CD8-positive, alpha-beta memory T cell (primary cell): ENCODE measurements at regions not wholly inside any gene's neighbourhood (a gene's known extent, or its start where the extent isn't known, plus 50 kb on each side); places are given as distances from the start of the nearest gene placed in this dataset.

Experiments
- CTCF ChIA-PET: fragments of 350-600 bp; sonication (Branson Sonifier 250); formaldehyde crosslinking; loops from one replicate; lab custom pipeline; 2021; ENCODE audit warnings: antibody characterized with exemption; lab: Charles Lee
- POLR2A ChIA-PET: fragments of 350-600 bp; sonication (Branson Sonifier 250); formaldehyde crosslinking; loops from one replicate; lab custom pipeline; 2021; ENCODE audit warnings: antibody characterized with exemption; lab: Charles Lee
- DNase-seq, 5 donors: peaks; one replicate each; pipeline versions ENCODE4 v3.0.0 to v3.0.0-alpha.2; 2020 to 2022; ENCODE audit warnings: mixed read lengths in 1 of 5
- H3K27ac ChIP-seq: one replicate; pipeline ENCODE4 v1.7.0; 2013; ENCODE audit warnings: low read depth, mild to moderate bottlenecking, low read length, moderate library complexity
- H3K27me3 ChIP-seq: 2 replicates; pipeline ENCODE4 v1.7.0; 2013; ENCODE audit warnings: low read length, mild to moderate bottlenecking; ENCODE audit not compliant: insufficient read depth, poor library complexity, severe bottlenecking
- H3K36me3 ChIP-seq: 2 replicates; pipeline ENCODE4 v1.7.0; 2013; ENCODE audit warnings: mild to moderate bottlenecking, low read length, moderate library complexity; ENCODE audit not compliant: insufficient read depth
- H3K4me1 ChIP-seq: 2 replicates; pipeline ENCODE4 v1.7.0; 2013; ENCODE audit warnings: mild to moderate bottlenecking, low read length, moderate library complexity; ENCODE audit not compliant: insufficient read depth
- H3K4me3 ChIP-seq: 2 replicates; pipeline ENCODE4 v1.7.0; 2013; ENCODE audit warnings: mild to moderate bottlenecking, low read length
- H3K9me3 ChIP-seq: 2 replicates; pipeline ENCODE4 v1.7.0; 2013; ENCODE audit warnings: mild to moderate bottlenecking, low read length
- H3K27ac Mint-ChIP-seq, 8 donors: one replicate each; pipeline ENCODE4 v1.8.0; 2020 to 2021; ENCODE audit warnings: mixed read lengths in 8 of 8, mild to moderate bottlenecking in 6 of 8, inconsistent platforms in 3 of 8, moderate library complexity in 3 of 8
- H3K27me3 Mint-ChIP-seq, 2 donors: one replicate each; pipeline ENCODE4 v1.8.0; 2020 to 2021; ENCODE audit warnings: mixed read lengths in 2 of 2, mild to moderate bottlenecking in 1 of 2, moderate library complexity in 1 of 2
- H3K36me3 Mint-ChIP-seq, 3 donors: one replicate each; pipeline ENCODE4 v1.8.0; 2020 to 2021; ENCODE audit warnings: mixed read lengths in 3 of 3, inconsistent platforms in 1 of 3, mild to moderate bottlenecking in 1 of 3
- H3K4me1 Mint-ChIP-seq, 3 donors: one replicate each; pipeline ENCODE4 v1.8.0; 2020 to 2021; ENCODE audit warnings: mixed read lengths in 3 of 3, inconsistent platforms in 1 of 3, mild to moderate bottlenecking in 1 of 3
- H3K4me3 Mint-ChIP-seq, 7 donors: one replicate each; pipeline ENCODE4 v1.8.0; 2020 to 2021; ENCODE audit warnings: mixed read lengths in 7 of 7, mild to moderate bottlenecking in 6 of 7, moderate library complexity in 4 of 7, inconsistent platforms in 2 of 7
- H3K9me3 Mint-ChIP-seq, 5 donors: one replicate each; pipeline ENCODE4 v1.8.0; 2020 to 2022; ENCODE audit warnings: mixed read lengths in 5 of 5, mild to moderate bottlenecking in 3 of 5, moderate library complexity in 2 of 5, inconsistent platforms in 1 of 5

GRCh38 chr19:31553112-31553845, 204.0 kb upstream of the TSHZ3 start:
- H3K27ac ChIP-seq: no peak overlapping the region
- DNase-seq: no peak
- no peaks in the 10 kb centered on the region for H3K4me1 ChIP-seq
- Mint-ChIP-seq H3K27me3 (peaks cover 0 to 1% of the 10 kb centered on the region in 2 donors), H3K36me3 (no peaks in the 10 kb centered on the region), H3K4me3 (no peak overlapping the region), H3K9me3 (peaks cover 0 to 2% (median 0%) of the 10 kb centered on the region in 5 donors), H3K27ac (no peak overlapping the region), H3K4me1 (no peaks in the 10 kb centered on the region)
- no peak overlapping the region for H3K4me3 ChIP-seq
- ChIA-PET CTCF (no interaction called here), POLR2A (no interaction called here)
- H3K27me3 ChIP-seq: no peaks in the 10 kb centered on the region
- no peaks in the 10 kb centered on the region for H3K9me3 ChIP-seq
- H3K36me3 ChIP-seq: no peaks in the 10 kb centered on the region

DNA sequence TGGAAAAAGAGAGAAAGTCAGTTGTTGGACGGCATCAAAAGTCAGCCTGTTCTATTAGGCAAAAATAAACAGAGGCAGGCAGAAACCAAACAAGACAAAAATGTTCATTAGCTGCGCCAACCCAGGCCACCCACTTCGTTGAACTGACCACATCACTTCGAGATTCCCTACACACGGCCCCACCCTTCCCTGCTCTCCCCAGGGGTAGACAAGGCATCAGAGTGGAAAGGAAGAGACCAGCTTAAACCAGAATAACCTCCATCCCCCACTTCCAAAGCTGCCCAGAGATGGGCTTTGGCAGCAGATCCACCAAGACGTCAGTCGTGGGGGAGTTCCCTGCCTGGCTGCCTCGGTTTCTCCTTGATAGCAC, 204.6 kb upstream of the TSHZ3 start:
- no peaks in the 10 kb centered on the region for H3K36me3 ChIP-seq
- no peaks in the 10 kb centered on the region for H3K9me3 ChIP-seq
- H3K4me3 Mint-ChIP-seq: no peak overlapping the region
- H3K27ac ChIP-seq: no peak overlapping the region
- peaks cover 0 to 2% (median 0%) of the 10 kb centered on the region in 5 donors for H3K9me3 Mint-ChIP-seq
- no peaks in the 10 kb centered on the region for H3K4me1 ChIP-seq
- H3K4me3 ChIP-seq: no peak overlapping the region
- DNase-seq: no peak
- ChIA-PET POLR2A (no interaction called here), CTCF (no interaction called here)
- H3K27ac Mint-ChIP-seq: no peak overlapping the region
- no peaks in the 10 kb centered on the region for H3K4me1 Mint-ChIP-seq
- peaks cover 0 to 1% of the 10 kb centered on the region in 2 donors for H3K27me3 Mint-ChIP-seq
- H3K27me3 ChIP-seq: no peaks in the 10 kb centered on the region
- H3K36me3 Mint-ChIP-seq: no peaks in the 10 kb centered on the region

- Mint-ChIP-seq H3K27me3 (peaks cover 0 to 1% of the 10 kb centered on the region in 2 donors), H3K4me3 (no peak overlapping the region), H3K4me1 (no peaks in the 10 kb centered on the region), H3K36me3 (no peaks in the 10 kb centered on the region), H3K9me3 (peaks cover 0 to 2% (median 0%) of the 10 kb centered on the region in 5 donors), H3K27ac (no peak overlapping the region)
- Histone ChIP-seq H3K9me3 (no peaks in the 10 kb centered on the region), H3K27me3 (no peaks in the 10 kb centered on the region), H3K27ac (no peak overlapping the region), H3K4me1 (no peaks in the 10 kb centered on the region), H3K36me3 (no peaks in the 10 kb centered on the region), H3K4me3 (no peak overlapping the region)
- no peak for DNase-seq
- CTCF ChIA-PET: no interaction called here
- POLR2A ChIA-PET: no interaction called here
These were observed 205.1 kb upstream of the TSHZ3 start for GRCh38 chr19:31554360-31554759.

GRCh38 chr19:31555634-31556215, 206.5 kb upstream of the TSHZ3 start:
- no peaks in the 10 kb centered on the region for H3K4me1 ChIP-seq
- ChIA-PET POLR2A (no interaction called here), CTCF (no interaction called here)
- no peak overlapping the region for H3K27ac Mint-ChIP-seq
- H3K27me3 Mint-ChIP-seq: peaks cover 0 to 3% of the 10 kb centered on the region in 2 donors
- H3K4me3 Mint-ChIP-seq: no peak overlapping the region
- H3K9me3 Mint-ChIP-seq: peaks cover 2 to 5% (median 4%) of the 10 kb centered on the region in 5 donors
- H3K36me3 Mint-ChIP-seq: no peaks in the 10 kb centered on the region
- no peaks in the 10 kb centered on the region for H3K9me3 ChIP-seq
- H3K27me3 ChIP-seq: no peaks in the 10 kb centered on the region
- no peak overlapping the region for H3K4me3 ChIP-seq
- H3K27ac ChIP-seq: no peak overlapping the region
- no peaks in the 10 kb centered on the region for H3K4me1 Mint-ChIP-seq
- H3K36me3 ChIP-seq: no peaks in the 10 kb centered on the region
- no peak for DNase-seq

DNA sequence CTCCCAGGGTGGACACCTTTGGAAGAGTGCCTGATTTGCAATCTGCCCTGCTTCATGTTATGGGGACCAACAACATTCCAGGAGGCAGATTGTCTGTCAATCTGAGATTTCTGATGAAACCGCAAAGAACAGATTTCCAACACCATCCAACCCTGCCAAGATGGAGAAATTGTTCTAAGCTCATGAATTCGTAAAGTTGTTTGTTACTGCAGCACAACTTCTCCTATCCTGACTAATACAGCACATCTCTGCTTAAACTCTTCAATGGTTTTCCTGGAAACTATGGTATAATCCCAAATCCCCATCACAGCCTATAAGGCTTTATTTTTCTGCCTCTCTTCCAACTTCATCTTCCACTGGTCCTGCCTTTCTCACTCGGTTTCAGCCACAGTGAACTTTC, 210.3 kb upstream of the TSHZ3 start:
- H3K27ac Mint-ChIP-seq: no peak overlapping the region
- H3K4me3 Mint-ChIP-seq: no peak overlapping the region
- DNase-seq: no peak
- no peaks in the 10 kb centered on the region for H3K36me3 Mint-ChIP-seq
- Histone ChIP-seq H3K4me1 (no peaks in the 10 kb centered on the region), H3K36me3 (no peaks in the 10 kb centered on the region), H3K4me3 (no peak overlapping the region), H3K9me3 (no peaks in the 10 kb centered on the region), H3K27me3 (no peaks in the 10 kb centered on the region), H3K27ac (no peak overlapping the region)
- ChIA-PET POLR2A (no interaction called here), CTCF (no interaction called here)
- H3K27me3 Mint-ChIP-seq: peaks cover 0 to 2% of the 10 kb centered on the region in 2 donors
- no peaks in the 10 kb centered on the region for H3K4me1 Mint-ChIP-seq
- H3K9me3 Mint-ChIP-seq: peaks cover 0 to 7% (median 4%) of the 10 kb centered on the region in 5 donors

DNA sequence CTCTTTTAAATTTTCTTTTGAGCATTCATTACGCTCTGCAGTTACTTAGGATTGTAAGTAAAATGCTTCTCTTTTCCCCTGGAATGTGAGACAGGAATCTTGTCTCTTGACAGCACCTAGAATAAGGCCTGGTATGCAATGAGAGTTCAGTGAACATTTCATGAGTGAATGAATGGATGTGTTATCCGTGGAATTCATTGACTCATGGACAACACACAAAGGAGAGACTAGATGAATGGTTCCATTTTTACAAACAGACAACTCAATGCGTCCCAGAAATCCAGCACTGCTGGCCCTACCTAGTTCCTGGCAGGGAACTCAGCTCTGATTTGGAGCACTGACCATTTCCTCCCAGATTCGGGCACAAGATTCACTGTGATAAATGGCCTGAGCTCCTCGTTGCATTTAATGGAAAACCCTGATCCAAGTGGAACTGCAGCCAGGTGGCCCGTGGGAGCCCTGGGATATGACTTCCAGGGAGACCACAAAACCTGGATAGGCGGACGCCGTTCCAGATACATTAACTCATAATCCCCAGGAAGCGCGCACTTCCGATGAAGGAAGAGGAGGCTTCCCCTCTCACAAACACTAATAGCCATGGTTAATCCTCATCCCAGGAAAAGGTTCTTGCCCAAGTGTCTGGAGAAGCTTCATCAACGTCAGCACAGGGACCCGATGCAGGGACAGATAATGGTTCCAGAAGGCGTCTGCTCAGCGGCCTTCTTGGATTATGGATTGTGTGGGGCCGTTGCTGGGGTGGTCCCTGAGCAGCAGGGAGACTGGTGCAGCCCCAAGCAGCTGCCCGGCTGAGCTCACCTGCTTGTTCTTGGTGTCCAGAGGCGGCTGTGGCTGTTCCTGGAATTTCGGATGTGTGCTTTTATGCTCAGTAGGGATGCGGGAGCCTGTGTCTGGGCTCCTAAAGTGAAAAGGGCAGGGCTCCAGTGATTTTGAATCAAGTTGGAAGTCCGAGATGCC, 211.1 kb upstream of the TSHZ3 start:
- Histone ChIP-seq H3K27ac (no peak overlapping the region), H3K27me3 (no peaks in the 10 kb centered on the region), H3K36me3 (no peaks in the 10 kb centered on the region), H3K9me3 (no peaks in the 10 kb centered on the region), H3K4me3 (no peak overlapping the region), H3K4me1 (no peaks in the 10 kb centered on the region)
- no peak overlapping the region for H3K27ac Mint-ChIP-seq
- no peak overlapping the region for H3K4me3 Mint-ChIP-seq
- POLR2A ChIA-PET: no interaction called here
- no peaks in the 10 kb centered on the region for H3K4me1 Mint-ChIP-seq
- no peak for DNase-seq
- CTCF ChIA-PET: no interaction called here
- H3K9me3 Mint-ChIP-seq: peaks cover 0 to 7% (median 5%) of the 10 kb centered on the region in 5 donors
- no peaks in the 10 kb centered on the region for H3K36me3 Mint-ChIP-seq
- peaks cover 0 to 2% of the 10 kb centered on the region in 2 donors for H3K27me3 Mint-ChIP-seq

DNA sequence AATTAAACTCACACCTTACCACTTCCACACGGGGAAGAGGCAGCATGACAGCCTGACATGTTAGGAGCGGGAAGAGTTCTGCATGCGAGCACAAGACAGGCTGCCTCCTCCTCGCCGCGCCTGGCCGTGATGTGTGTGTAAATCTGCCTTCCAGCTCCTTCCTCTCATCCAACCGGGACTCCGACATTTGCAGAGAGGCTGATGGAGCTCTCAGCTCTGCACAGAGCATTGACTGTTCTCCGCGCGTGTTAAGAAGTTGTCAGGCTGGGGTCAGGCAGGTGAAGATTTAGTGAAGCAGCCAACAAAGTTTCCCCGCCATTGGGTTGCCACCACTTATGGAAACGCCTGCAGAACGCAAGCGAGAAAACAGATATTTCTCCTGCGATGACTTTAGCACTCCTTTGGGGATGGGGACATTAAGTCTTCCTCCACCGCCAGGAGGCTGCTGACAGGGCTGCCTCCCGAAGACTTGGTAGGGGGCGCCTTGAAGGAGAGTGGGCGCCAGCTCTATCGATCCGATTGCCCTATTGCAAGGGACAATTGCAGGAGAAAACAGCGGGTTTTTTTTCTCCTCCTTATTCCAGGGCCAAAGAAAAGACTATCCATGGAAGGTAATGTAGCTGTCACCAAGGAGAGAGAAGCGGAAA, 213.9 kb upstream of the TSHZ3 start:
- H3K9me3 ChIP-seq: no peaks in the 10 kb centered on the region
- Mint-ChIP-seq H3K4me3 (no peak overlapping the region), H3K27ac (no peak overlapping the region), H3K9me3 (peaks cover 0 to 17% (median 6%) of the 10 kb centered on the region in 5 donors), H3K36me3 (no peaks in the 10 kb centered on the region), H3K4me1 (no peaks in the 10 kb centered on the region), H3K27me3 (peaks cover 0 to 2% of the 10 kb centered on the region in 2 donors)
- no peaks in the 10 kb centered on the region for H3K27me3 ChIP-seq
- H3K36me3 ChIP-seq: no peaks in the 10 kb centered on the region
- H3K4me1 ChIP-seq: no peaks in the 10 kb centered on the region
- ChIA-PET CTCF (no interaction called here), POLR2A (no interaction called here)
- no peak overlapping the region for H3K27ac ChIP-seq
- DNase-seq: no peak
- no peak overlapping the region for H3K4me3 ChIP-seq
